Tongue (tissue), 1 donor: ENCODE measurements at regions not wholly inside any gene's neighbourhood (a gene's known extent, or its start where the extent isn't known, plus 50 kb on each side); places are given as distances from the start of the nearest gene placed in this dataset.
"Not testable (repeated sequence)": the region's sequence is repeated elsewhere in the genome, so short reads cannot be mapped to it uniquely, and the experiment has no call there.

ENCODE experiments used
- DNase-seq: peaks from one replicate; pipeline ENCODE4 v3.0.0-alpha.2; 2015

DNA sequence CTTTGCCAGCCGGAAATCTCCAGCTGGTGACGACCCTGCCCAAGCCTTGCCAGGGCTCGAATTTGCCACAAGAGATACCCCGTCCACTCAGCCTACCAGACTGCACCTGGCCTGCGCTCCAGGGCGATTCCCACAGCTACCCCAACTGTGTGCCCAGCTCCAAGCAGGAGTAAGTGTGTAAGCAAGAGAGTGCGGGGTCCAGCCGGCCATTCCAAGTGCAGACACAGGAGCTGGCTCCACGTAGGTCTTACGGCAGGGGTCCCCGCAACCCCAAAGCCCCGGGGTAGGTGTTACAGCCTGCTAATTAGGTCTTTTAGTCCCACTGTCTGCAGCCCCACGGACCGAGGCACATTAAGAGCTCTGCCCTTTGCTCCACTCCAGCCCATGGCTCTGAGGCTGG lies 1305.2 kb downstream of the ARAP2 start:
- no peak for DNase-seq

DNA sequence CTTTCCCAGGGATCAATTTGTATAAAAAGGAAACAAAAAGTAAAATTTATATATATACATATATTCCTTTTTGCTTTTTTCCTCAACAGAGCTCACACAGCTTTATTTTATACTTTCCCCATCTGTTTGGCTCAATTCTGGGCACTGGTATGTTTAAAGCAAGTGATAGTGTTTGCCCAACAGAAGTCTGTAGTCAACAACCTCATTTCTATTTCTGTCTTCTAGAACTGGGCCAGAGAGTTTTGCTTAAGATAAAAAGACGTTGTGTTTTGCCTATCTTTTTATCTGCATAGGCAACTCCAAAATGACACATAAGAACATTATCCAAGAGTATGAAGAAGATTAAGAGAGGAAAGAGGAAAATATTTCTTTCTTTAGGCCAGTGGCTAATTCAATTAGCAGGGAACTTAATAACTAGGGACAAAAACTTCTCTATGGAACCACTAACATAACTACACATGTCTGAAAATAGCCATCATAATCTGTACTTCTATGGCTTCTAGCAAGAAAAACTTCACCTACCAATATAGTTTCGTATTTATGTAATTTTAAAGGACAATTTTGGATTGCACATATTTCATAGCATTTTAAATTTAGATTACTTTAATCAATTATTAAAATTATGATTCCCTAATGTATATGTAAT lies 1300.5 kb downstream of the ARAP2 start:
- no peak for DNase-seq

- DNase-seq, result peak; percentile 53
Observed at GRCh38 chr4:34950926-34951325, 1293.4 kb downstream of the ARAP2 start.

DNA sequence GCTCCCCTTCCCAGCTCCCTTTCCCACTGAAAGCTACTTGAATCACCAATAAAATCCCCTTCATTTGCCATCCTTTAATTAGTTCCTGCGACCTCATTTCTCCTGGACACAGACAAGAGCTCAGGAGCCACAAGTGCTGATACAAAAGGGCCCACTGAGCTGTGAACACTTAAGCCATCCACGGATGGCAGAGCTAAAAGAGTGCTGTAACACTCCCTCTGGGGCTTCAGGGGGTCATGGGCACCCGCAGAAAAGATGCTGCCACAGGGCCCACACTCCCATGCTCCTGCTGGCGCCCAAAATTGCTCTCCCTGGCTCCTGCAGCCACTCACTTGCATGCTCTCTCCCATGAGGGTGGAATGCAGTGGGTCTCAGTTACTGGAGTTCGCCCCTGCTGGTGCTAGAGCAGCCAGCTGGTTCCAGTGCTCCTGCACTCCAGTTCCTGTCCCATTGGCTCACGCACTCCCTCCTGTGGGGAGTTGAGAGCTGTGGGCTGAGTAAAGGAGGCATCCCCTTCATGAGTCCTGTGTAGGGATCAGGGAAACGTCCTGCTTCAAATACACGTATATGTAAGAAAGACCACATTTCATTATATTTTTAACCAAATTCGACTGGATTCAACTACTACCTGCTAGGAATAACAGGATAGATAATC lies 1291.0 kb downstream of the ARAP2 start:
- no peak for DNase-seq

- DNase-seq, result no peak
Observed at GRCh38 chr4:34964613-34965012, 1279.7 kb downstream of the ARAP2 start.

DNA sequence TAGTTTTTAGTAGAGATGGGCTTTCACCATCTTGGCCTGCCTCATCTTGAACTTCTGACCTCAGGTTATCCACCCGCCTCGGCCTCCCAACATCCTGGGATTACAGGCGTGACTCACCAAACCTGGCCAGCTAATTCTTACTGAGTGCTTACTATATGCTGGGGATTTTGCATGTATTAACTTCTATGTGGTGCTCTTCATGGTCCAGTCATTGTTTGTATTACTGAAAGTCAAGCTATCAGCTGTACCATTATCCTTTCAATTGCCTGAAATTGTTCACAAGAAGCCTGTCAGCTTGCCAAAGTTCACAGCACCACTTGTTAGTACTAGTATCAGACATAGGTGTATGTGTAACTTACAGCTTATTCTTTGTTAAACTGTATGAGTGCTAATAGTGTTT lies 1272.1 kb downstream of the ARAP2 start:
- DNase-seq, result no peak

DNA sequence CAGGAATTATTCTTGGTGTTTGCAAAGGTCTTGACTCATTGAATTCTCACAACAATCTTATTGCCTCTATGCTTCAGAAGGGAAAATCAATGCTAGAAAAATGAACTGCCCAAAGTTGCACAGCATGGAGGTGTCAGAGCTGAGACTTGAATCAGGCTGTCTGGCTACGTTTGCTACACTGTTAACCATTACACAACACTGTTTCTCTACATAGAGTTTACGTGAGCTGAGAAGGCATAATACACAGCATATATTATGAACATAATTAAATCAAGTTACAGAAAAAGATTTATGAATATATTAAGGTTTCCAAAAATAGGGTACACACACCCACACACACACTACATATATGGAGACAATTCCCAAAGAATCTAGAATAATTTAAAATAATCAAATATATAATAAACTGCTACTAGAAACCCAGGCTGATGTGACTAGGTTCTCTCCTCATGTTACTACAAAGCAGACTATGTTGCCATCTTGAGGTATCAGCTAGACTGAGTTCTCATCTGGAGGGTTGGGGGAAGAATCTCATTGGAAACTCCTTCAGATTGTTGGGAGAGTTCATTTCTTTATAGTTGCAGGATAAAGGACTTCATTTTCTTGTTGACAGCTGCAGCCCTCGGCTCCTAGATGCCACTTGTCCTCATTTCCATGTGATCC lies 1270.5 kb downstream of the ARAP2 start:
- DNase-seq, result no peak

GRCh38 chr4:34974313-34974680 lies 1270.0 kb downstream of the ARAP2 start:
- no peak for DNase-seq

DNA sequence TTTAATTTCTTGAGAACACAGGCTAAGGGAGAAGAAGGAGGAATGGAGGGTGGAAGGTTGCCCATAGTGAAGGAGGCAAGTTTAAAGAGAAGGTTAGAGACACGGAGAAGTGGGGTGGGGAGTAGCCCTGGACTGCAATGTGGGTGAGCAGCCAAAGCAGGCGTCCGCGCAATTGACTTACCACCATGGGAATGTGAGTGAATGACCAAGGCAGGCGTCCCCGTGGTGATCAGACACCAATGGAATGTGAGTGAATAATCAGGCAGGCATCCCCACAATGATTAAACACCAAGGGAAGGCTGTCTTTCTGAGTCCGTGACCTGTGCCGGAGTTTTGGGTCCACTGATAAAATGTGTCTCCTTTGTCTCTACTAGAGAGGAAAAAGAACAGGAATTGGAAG lies 1223.1 kb downstream of the ARAP2 start:
- not testable (repeated sequence) for DNase-seq

GRCh38 chr4:35025152-35025834 lies 1219.0 kb downstream of the ARAP2 start:
- DNase-seq, result no peak

DNA sequence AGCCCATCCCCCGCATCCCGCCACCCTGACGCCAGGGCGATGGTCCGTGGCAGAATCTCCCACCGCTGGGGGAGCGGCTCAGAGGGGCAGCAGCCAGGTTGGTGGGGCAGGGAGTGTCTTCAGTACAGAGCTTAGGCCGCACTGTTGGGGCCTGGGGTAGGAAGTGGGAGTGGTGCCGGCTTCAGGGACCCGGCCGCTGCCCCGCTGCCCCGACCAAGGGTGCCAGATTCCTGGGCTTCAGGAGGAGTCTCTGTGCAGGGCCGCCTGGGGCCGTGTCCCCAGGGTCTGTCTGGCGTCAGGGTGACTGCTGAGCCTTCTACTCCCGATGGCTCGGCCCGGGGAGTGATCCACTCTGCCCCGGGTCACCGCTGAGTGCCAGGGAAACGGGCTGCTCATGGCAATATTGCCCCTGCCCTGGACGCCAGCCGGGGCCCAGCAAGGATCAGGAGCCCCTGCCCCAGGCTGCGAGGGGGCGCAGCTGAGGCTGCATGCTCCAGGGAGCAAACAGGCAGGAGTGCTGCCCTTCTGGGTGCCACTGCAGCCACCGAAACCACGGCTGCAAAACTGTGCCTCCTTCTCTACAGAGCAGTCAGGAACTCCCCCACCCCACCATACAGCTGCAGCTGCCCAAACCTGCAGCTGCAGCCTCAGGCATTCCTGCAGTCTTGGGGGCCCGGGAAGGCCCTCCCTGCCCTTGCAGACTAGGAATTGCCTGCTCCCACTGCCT lies 1206.1 kb downstream of the ARAP2 start:
- DNase-seq, result no peak

DNA sequence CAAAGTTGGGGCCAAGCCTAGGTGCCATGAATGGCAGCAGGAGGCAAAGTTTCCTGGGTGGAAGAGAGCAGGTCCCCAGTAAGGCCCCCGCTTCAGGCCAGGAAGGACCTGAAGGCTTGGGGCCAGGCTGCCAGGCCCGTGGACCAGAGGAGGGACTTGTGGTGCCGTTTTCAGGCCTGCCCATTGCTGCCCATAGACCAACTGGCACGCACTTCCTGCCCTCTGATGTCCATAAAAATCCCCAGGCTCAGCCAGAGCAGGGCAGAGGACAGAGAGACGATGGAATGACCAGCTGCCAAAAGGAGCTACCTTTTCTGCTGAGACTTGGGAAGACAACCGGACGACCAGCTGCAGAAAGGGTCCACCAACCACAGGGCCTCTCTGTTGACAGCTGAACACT lies 1205.5 kb downstream of the ARAP2 start:
- DNase-seq, result no peak

DNA sequence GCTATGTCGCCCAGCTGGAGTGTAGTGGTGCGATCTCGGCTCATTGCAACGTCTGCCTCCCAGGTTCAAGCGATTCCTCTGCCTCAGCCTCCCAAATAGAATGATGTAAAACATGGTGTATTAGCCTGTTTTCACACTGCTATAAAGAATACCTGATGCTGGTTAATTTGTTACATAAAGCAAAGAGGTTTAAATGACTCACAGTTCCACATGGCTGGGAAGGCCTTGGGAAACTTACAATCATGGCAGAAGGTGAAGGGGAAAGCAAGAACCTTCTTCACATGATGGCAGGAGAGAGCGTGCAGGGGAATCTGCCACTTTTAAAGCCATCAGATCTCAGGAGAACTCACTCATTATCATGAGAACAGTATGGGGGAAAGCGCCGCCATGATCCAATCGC lies 1191.8 kb downstream of the ARAP2 start:
- no peak for DNase-seq

GRCh38 chr4:35063031-35063570 lies 1181.2 kb downstream of the ARAP2 start:
- DNase-seq, result no peak

- DNase-seq, result no peak
Observed at GRCh38 chr4:35066406-35066805, 1177.9 kb downstream of the ARAP2 start.

DNA sequence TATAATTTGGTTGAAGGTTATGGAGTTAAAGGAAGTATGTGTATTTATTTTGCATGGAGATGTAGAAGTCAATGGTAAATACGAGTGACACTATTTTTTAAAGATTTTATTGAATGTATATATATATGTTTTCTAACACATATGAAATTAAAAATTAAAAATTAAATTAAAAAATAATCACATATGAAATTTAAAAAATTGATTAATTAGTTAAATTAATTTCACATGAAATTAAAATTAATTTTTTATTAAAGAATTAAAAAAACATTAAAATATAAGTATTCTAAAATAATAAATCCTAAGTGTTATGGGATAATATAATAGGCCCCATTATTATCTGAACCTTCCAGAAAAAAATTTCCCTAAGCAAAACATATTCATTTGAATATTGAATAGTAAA lies 1163.5 kb downstream of the ARAP2 start:
- no peak for DNase-seq

- DNase-seq, result no peak
Observed at GRCh38 chr4:35087218-35087617, 1157.1 kb downstream of the ARAP2 start.

DNA sequence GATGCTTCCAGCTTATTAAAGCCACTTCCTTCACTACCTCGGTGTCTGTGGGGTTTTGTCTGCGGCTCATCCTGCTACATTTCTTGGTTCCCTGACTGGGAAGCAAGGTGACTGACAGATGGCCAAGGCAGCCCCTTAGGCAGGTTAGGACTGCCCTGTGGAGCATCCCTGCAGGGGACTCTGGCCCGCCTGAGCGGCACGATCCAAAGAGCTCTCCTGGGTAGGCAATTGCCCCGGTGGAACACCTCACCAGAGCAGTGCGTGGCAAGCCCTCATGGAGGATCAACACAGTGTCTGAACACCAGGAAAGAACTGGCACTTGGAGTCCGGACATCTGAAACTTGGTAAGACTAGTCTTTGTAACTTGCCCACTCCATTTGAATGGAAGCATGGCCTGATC lies 1143.4 kb downstream of the ARAP2 start:
- DNase-seq, result no peak

DNA sequence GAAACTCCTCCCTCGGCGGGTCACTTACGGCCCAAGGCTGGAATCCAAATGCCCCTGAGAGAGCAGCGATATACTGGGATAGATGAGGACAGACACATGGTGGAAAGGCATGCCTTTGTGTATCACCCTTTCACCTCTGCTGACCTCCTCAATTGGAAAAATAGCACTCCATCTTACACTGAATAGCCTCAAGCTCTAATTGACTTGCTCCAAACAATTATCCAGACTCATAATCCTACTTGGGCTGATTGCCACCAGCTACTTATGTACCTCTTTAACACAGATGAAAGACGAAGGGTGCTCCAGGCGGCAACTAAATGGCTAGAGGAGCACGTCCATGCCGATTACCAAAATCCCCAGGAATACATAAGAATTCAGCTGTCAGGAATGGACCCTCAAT lies 1142.2 kb downstream of the ARAP2 start:
- DNase-seq, result no peak

DNA sequence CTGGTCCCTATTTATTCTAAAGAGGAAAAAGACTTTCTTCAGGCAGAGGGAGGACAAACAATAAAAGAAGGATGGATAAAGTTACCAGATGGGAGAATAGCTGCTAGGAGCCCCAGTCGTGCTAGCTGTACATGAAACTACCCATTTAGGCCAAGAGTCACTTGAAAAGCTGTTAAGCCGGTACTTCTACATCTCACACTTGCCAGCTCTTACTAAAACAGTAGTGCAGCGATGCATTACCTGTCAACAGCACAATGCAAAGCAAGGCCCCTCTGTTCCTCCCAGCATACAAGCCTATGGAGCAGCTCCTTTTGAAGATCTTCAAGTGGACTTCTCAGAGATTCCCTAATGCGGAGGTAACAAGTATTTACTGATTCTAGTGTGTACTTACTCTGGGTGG lies 1138.8 kb downstream of the ARAP2 start:
- peak; percentile 2 for DNase-seq

- DNase-seq, result no peak
Observed at GRCh38 chr4:35106091-35106734, 1138.1 kb downstream of the ARAP2 start.

GRCh38 chr4:35124106-35124505 lies 1120.2 kb downstream of the ARAP2 start:
- DNase-seq, result no peak
